Stomach (tissue), 8 donors: ENCODE measurements at regions not wholly inside any gene's neighbourhood (a gene's known extent, or its start where the extent isn't known, plus 50 kb on each side); places are given as distances from the start of the nearest gene placed in this dataset.
"Not testable (repeated sequence)": the region's sequence is repeated elsewhere in the genome, so short reads cannot be mapped to it uniquely, and the experiment has no call there.

ENCODE experiments used
- DNase-seq, 2 donors: peaks; one replicate each; pipeline versions ENCODE4 v3.0.0 to v3.0.0-alpha.2; 2013 to 2019
- H3K27ac ChIP-seq, 5 donors: fragments of 200-600 bp in 4 of 5; sonication (generic) in 4 of 5; one replicate each; pipeline ENCODE4 v1.5.1; 2013 to 2019; ENCODE audit warnings: mild to moderate bottlenecking in 1 of 5, moderate library complexity in 1 of 5
- H3K27me3 ChIP-seq, 3 donors: fragments of 200-600 bp; sonication (generic); one replicate each; pipeline ENCODE4 v1.5.1; 2017 to 2019; ENCODE audit warnings: mixed run types in 1 of 3
- H3K36me3 ChIP-seq, 4 donors: fragments of 200-600 bp; sonication (generic); 1 replicate in 3 of 4; 2 replicates in 1 of 4; pipeline ENCODE4 v1.5.1; 2016 to 2019
- H3K4me1 ChIP-seq, 4 donors: fragments of 200-600 bp; sonication (generic); one replicate each; pipeline ENCODE4 v1.5.1; 2016 to 2019
- H3K4me3 ChIP-seq, 4 donors: fragments of 200-600 bp; sonication (generic) in 3 of 4; one replicate each; pipeline ENCODE4 v1.5.1; 2016 to 2019; ENCODE audit warnings: mild to moderate bottlenecking in 1 of 4
- H3K9me3 ChIP-seq, 4 donors: fragments of 200-600 bp; sonication (generic); one replicate each; pipeline ENCODE4 v1.5.1; 2016 to 2019
- EP300 ChIP-seq: sonication (generic); formaldehyde crosslinking; IDR thresholded peaks from one replicate; pipeline ENCODE4 v1.6.1; 2017; ENCODE audit warnings: antibody characterized with exemption
- POLR2A ChIP-seq, 4 donors: fragments of 450-650 bp; IDR thresholded peaks; one replicate each; pipeline ENCODE4 v1.6.1; 2016; ENCODE audit warnings: antibody characterized with exemption in 4 of 4, control low read depth in 2 of 4, mild to moderate bottlenecking in 1 of 4, moderate library complexity in 1 of 4
- POLR2AphosphoS5 ChIP-seq, 3 donors: sonication (generic); formaldehyde crosslinking; IDR thresholded peaks; one replicate each; pipeline ENCODE4 v1.6.1; 2016; ENCODE audit warnings: antibody characterized with exemption in 3 of 3
- WGBS, 5 donors: extraction: QIAGEN DNeasy Blood & Tissue Kit in 3 of 5; methylation state at CpG; one replicate each; pipeline versions ENCODE4 v1.1.5 to v1.1.7; 2013 to 2018; 5-methylcytosine and 5-hydroxymethylcytosine counted together
- intact Hi-C: fragments of 100-400 bp; cut with DNase I; formaldehyde crosslinking; loops from one replicate; pipeline ENCODE4 v1.15.1; 2023; ENCODE audit warnings: low total_unique reads
- TF ChIP-seq, protein P1 (sequence below), 7 experiments: fragments of 450-650 bp in 4 of 7; fragments of 200-600 bp in 3 of 7; sonication (generic) in 3 of 7; IDR thresholded peaks; one replicate each; pipeline ENCODE4 v1.5.1; 2016 to 2019; ENCODE audit warnings: antibody characterized with exemption in 7 of 7, control low read depth in 2 of 7, mild to moderate bottlenecking in 1 of 7
- donor health status: healthy with polysubstance abuse.
- donor health status: Bipolar disorder and iron deficiency.
- donor health status: healthy.

DNA sequence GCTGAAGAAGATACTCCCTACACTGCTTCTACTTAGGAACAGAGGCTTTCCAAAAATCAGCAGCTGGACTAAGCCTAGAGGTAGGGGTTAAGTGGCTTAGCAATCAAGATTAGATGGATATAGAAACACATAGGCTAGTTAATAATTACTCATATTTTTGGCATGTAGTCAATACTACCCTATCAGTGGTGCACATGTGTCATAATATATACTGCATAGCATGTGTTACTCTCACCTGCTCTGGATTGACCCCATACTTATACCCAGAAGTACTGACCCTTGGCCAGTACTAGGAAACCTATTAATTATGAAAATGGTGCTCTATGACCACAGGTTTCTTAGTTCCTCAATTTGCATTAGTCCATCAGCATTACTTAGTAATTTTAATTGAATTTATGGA is 528.4 kb upstream of the LMO3 start:
- H3K36me3 ChIP-seq = no peaks in the 10 kb centered on the region
- intact Hi-C loops = no loop called here
- TF ChIP-seq POLR2AphosphoS5 (IDR thresholded peaks at IDR 0.05) (no peak), POLR2A (IDR thresholded peaks at IDR 0.05) (no peak), EP300 (no peak)
- TF ChIP-seq, protein P1, sequence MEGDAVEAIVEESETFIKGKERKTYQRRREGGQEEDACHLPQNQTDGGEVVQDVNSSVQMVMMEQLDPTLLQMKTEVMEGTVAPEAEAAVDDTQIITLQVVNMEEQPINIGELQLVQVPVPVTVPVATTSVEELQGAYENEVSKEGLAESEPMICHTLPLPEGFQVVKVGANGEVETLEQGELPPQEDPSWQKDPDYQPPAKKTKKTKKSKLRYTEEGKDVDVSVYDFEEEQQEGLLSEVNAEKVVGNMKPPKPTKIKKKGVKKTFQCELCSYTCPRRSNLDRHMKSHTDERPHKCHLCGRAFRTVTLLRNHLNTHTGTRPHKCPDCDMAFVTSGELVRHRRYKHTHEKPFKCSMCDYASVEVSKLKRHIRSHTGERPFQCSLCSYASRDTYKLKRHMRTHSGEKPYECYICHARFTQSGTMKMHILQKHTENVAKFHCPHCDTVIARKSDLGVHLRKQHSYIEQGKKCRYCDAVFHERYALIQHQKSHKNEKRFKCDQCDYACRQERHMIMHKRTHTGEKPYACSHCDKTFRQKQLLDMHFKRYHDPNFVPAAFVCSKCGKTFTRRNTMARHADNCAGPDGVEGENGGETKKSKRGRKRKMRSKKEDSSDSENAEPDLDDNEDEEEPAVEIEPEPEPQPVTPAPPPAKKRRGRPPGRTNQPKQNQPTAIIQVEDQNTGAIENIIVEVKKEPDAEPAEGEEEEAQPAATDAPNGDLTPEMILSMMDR (IDR thresholded peaks at IDR 0.05) = no peak
- H3K27me3 ChIP-seq = no peaks in the 10 kb centered on the region
- no peak overlapping the region for H3K4me3 ChIP-seq
- no peak overlapping the region for H3K27ac ChIP-seq
- peak in 1 of 2 donors; percentile 2 for DNase-seq
- H3K4me1 ChIP-seq = no peaks in the 10 kb centered on the region
- no peaks in the 10 kb centered on the region for H3K9me3 ChIP-seq

DNA sequence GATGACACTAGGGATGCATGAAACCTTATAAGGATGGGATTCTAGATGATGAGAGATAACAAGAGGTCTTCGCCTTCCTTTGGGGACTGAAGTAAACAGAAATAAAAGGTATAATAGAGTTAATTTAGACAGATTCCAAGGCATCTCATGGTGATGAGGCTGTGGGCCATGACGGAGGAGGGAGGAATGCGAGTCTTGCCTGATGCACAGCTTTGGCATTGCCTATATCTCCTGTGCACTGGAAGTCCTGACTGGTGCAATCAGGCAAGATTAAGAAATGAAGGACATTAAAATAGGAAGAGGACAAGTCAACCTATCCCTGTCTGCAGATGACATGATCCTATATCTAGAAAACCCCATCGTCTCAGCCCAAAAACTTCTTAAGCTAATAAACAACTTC is 526.4 kb upstream of the LMO3 start:
- intact Hi-C loops = no loop called here
- H3K9me3 ChIP-seq = no peaks in the 10 kb centered on the region
- no peak overlapping the region for H3K27ac ChIP-seq
- TF ChIP-seq POLR2AphosphoS5 (IDR thresholded peaks at IDR 0.05) (no peak), POLR2A (IDR thresholded peaks at IDR 0.05) (no peak), EP300 (no peak)
- TF ChIP-seq, protein P1 (IDR thresholded peaks at IDR 0.05) = no peak
- H3K27me3 ChIP-seq = no peaks in the 10 kb centered on the region
- H3K4me1 ChIP-seq = no peaks in the 10 kb centered on the region
- H3K36me3 ChIP-seq = no peaks in the 10 kb centered on the region
- H3K4me3 ChIP-seq = no peak overlapping the region
- no peak for DNase-seq
- 87 to 94% (median 93%) methylated on average over 4 of the region's 4 CpGs for WGBS, 5 donors

GRCh38 chr12:17116538-17116937 is 510.6 kb upstream of the LMO3 start:
- DNase-seq = not testable (repeated sequence)

DNA sequence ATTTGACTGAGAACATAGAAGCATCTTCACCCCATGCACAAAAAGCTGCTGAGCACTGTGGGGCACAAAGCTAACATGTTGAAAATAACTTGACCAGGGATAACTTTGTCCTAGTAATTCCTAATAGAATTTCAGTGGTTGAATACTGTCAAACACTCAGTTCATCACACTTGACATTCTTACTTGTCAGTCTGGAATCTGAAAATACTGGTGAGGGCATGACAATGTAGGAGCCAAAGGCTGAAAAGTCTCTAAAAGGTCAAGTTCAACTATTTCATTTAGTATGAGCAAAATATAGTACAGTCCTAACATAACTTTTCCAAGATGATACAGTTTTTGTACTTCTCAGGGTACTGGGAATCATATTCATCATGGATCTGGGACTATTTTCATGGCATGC is 504.4 kb upstream of the LMO3 start:
- intact Hi-C loops = no loop called here

More at GRCh38 chr12:17116538-17116937, 510.6 kb upstream of the LMO3 start:
- 84 to 93% (median 92%) methylated on average over 3 of the region's 3 CpGs for WGBS, 5 donors
- intact Hi-C loops, H3K4me3 ChIP-seq, H3K27me3 ChIP-seq, H3K36me3 ChIP-seq, H3K27ac ChIP-seq, H3K4me1 ChIP-seq: not testable (repeated sequence)
- H3K9me3 ChIP-seq = peaks cover 0 to 10% (median 5%) of the 10 kb centered on the region in 4 donors

DNA sequence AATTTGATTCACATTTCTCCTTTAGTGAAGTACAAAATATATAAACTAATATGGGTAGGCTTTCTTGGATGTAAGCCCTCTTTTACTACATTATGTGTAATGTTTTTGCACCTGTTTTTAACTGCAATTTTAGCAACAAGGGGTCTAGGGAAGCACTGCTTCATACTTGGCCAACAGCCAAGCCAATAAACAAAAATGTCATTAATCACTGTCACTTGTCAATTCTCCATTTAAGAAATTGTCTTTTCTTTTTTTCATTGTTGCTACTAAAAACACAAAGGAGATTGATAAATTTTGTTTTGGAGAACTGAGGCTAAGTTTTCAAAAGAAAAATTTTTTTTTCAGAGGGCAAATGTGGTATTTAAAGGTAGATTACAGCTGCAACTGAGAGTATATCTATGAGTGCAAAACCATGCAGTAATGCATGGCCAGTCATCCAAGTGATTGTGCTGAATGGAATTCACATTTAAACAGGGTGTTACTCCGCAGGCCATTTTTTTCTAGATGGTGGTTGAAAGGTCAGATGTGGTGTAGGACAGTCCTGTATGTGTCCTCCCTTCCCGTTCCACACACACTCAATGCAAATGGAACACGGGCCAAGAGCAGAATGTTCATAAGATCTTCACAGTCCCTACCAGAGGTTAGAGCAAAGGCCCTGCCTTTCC is 503.0 kb upstream of the LMO3 start:
- Histone ChIP-seq H3K4me1 (no peaks in the 10 kb centered on the region), H3K36me3 (no peaks in the 10 kb centered on the region), H3K27ac (no peak overlapping the region), H3K27me3 (no peaks in the 10 kb centered on the region), H3K4me3 (no peak overlapping the region), H3K9me3 (no peaks in the 10 kb centered on the region)
- 44 to 70% (median 65%) methylated on average over 3 of the region's 3 CpGs for WGBS, 5 donors
- DNase-seq = no peak
- intact Hi-C loops = no loop called here
- TF ChIP-seq POLR2AphosphoS5 (IDR thresholded peaks at IDR 0.05) (no peak), POLR2A (IDR thresholded peaks at IDR 0.05) (no peak), EP300 (no peak)
- TF ChIP-seq, protein P1 (IDR thresholded peaks at IDR 0.05) = no peak

More for the DNA sequence above, 504.4 kb upstream of the LMO3 start:
- Histone ChIP-seq H3K9me3 (no peaks in the 10 kb centered on the region), H3K36me3 (no peaks in the 10 kb centered on the region), H3K4me1 (no peaks in the 10 kb centered on the region), H3K4me3 (no peak overlapping the region), H3K27ac (no peak overlapping the region), H3K27me3 (no peaks in the 10 kb centered on the region)
- DNase-seq = no peak
- TF ChIP-seq POLR2AphosphoS5 (IDR thresholded peaks at IDR 0.05) (no peak), EP300 (no peak)
